HG03039 (cell line): ENCODE measurements at regions not wholly inside any gene's neighbourhood (a gene's known extent, or its start where the extent isn't known, plus 50 kb on each side); places are given as distances from the start of the nearest gene placed in this dataset.
"Not testable (repeated sequence)": the region's sequence is repeated elsewhere in the genome, so short reads cannot be mapped to it uniquely, and the experiment has no call there.

Experiments used
- ATAC-seq: cut with Tn5 transposase; IDR thresholded peaks from one replicate; pipeline ENCODE4 v1.9.1; 2021; ENCODE audit warnings: mild to moderate bottlenecking, moderate library complexity; ENCODE audit not compliant: unreplicated experiment

GRCh38 chr4:158397781-158398180 lies 123.9 kb upstream of the RXFP1 start:
- no peak for ATAC-seq

GRCh38 chr4:158407961-158408360 lies 113.7 kb upstream of the RXFP1 start:
- ATAC-seq: not testable (repeated sequence)

GRCh38 chr4:158410272-158410671 lies 111.4 kb upstream of the RXFP1 start:
- no peak for ATAC-seq

GRCh38 chr4:158411269-158411668 lies 110.4 kb upstream of the RXFP1 start:
- ATAC-seq: no peak

- not testable (repeated sequence) for ATAC-seq
Observed at GRCh38 chr4:158418679-158419078, 103.0 kb upstream of the RXFP1 start.

GRCh38 chr4:158420782-158421181 lies 100.9 kb upstream of the RXFP1 start:
- ATAC-seq: no peak

- no peak for ATAC-seq
Observed at GRCh38 chr4:158422546-158422945, 99.1 kb upstream of the RXFP1 start.

GRCh38 chr4:158428242-158428641 lies 93.4 kb upstream of the RXFP1 start:
- no peak for ATAC-seq

GRCh38 chr4:158442736-158443135 lies 78.9 kb upstream of the RXFP1 start:
- no peak for ATAC-seq

GRCh38 chr4:158443731-158444130 lies 78.0 kb upstream of the RXFP1 start:
- no peak for ATAC-seq

- no peak for ATAC-seq
Observed at GRCh38 chr4:158444621-158445020, 77.1 kb upstream of the RXFP1 start.

- ATAC-seq: no peak
Observed at GRCh38 chr4:158446106-158446505, 75.6 kb upstream of the RXFP1 start.

- no peak for ATAC-seq
Observed at GRCh38 chr4:158450741-158451140, 70.9 kb upstream of the RXFP1 start.

GRCh38 chr4:158452116-158452515 lies 69.6 kb upstream of the RXFP1 start:
- ATAC-seq: not testable (repeated sequence)

GRCh38 chr4:158458271-158458895 lies 63.3 kb upstream of the RXFP1 start:
- ATAC-seq: no peak

- ATAC-seq: no peak
Observed at GRCh38 chr4:158459085-158459820, 62.4 kb upstream of the RXFP1 start.

- ATAC-seq: no peak
Observed at GRCh38 chr4:158461336-158461735, 60.3 kb upstream of the RXFP1 start.

- no peak for ATAC-seq
Observed at GRCh38 chr4:158462611-158463010, 59.1 kb upstream of the RXFP1 start.
